ENCODE measurements at regions not wholly inside any gene's neighbourhood (a gene's known extent, or its start where the extent isn't known, plus 50 kb on each side); places are given as distances from the start of the nearest gene placed in this dataset.

DNA sequence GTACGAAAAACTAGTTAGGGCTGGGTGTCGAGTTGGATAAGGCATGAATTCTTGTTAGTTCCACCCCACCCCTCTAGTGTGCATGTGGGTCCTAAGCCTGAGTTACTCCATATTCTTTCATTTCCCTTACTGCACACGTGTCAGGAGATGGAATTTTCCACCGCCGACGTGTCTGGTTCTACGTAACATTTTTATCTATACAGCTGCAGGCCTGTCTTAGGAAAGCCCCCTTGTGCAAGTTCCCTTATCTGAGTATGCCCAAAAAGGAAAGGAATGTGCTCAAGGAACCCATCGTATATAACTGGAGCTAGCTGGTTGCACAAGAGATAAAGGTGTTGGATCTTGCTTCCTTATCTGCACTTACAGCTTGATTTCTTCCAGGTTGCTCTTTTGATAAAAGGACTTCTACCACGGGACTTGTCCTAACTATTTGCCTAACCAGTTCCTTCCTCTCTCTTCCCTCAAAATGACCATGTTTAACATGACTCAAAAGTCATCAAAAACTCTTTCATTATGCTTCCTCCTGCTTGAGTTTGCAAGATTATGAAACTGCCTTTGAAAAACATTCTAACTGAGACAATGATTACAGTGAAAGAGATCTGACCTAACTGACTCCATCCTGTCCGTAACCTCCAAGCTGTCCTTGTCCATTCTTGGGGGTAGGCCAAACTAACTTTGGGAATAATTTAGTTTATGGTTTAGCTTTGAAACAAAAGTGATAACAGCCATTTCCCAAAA is 181.4 kb downstream of the AKR1D1 start:
- DNase-seq (ENCODE audit: low spot score) = no peak

DNA sequence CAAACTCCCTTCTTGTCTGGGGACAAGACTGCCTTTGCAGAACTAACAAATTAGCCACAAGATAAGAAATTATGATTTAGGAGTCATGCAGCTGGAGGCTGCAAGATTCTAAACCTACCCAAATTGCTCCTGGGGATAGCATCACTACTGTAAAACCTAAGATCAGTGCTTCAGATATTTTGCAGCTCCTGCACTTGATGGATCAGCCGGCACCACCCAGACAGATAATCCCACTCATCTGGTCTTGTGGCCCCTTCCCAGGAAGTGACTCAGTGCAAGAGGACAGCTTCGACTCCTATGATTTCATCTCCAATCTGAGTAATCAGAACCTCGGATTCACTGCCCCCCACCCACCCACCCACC is 181.9 kb downstream of the AKR1D1 start:
- no peak for DNase-seq (ENCODE audit: low spot score)

DNA sequence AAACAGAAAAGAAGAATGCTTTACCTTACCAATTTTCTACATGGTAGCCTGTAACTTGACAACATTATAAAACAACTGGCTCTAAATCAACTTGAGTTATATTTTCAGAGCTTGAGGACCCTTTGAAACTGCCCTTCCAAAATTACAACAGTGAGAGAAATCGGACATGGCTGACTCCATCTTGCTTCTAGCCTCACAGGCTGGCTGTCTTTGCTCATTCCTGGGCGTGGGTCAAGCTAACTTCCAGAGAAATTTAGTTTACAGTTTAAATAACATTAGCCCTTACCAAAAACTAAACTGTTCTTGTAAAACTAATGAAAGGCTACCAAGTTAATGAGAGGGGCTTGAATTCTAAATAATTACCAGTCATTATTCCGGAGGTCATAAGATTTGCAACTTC is 183.4 kb downstream of the AKR1D1 start:
- DNase-seq (ENCODE audit: low spot score) = no peak

DNA sequence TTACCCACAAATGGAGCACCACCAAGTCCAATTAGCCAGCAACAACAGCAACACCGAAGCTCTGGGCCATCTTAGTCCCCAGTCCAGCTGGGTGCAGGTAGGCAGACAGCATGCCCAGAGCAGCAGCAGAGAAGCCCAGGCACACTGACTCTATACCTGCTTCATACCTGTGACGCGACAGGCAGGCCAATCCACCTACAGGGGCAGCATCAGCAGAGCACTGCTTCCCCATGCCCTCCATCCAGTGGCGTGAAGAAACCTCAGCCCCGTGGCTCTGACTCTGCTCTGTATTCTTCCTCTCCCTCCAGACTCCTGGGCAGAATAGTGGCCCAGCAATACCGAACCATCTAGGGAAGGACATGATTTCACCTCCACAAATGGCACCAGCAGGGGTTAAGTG is 191.7 kb downstream of the AKR1D1 start:
- no peak for DNase-seq (ENCODE audit: low spot score)

DNA sequence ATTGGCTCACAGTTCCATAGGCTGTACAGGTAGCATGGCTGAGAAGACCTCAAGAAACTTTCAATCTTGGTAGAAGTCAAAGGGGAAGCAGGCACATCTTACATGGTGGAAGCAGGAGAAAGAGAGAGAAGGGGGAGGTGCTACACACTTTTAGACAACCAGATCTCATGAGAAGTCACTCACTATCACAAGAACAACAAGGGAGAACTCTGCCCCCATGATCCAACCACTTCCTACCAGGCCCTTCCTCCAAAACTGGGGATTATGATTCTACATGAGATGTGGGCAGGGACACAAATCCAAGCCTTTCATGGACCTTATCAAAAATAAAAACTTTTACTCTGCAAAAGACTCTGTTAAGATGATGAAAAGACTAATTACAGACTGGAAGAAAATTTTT is 183.2 kb upstream of the TRIM24 start:
- DNase-seq (ENCODE audit: low spot score) = no peak

DNA sequence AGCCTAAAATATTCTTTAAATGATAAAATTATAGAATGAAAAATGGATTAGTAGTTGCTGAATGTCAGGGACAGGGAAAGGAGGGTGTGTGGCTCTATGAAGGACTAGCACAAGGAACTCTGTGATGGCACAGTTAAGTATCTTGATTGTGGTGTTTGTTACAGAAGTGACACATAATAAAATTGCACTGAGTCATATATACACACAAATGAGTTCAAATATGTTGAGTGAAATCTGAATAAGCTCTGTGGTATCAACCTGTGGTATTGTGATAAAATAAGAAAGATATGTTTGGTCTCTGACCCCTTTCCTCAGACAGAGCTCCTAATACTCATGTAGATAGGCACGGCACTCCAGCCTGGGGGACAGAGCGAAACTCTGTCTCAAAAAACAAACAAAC is 181.5 kb upstream of the TRIM24 start:
- no peak for DNase-seq (ENCODE audit: low spot score)

DNA sequence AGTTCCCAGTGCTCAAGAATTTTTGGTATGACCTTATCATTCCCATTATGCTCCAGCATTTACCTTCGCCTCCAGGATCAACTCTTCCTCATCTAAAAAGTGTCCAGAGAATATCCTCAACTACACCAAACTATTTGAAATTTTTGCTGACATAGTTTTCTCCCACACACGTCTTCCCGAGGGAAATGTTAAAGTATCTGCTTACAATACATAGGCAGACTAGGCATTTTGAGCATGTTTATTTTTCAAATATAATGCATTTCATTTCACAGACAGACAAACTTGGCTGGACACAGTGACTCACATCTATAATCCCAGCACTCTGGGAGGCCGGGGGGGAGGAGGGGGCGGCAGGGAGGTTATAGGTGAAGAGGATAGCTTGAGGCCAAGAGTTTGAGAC is 177.1 kb upstream of the TRIM24 start:
- no peak for DNase-seq (ENCODE audit: low spot score)

DNA sequence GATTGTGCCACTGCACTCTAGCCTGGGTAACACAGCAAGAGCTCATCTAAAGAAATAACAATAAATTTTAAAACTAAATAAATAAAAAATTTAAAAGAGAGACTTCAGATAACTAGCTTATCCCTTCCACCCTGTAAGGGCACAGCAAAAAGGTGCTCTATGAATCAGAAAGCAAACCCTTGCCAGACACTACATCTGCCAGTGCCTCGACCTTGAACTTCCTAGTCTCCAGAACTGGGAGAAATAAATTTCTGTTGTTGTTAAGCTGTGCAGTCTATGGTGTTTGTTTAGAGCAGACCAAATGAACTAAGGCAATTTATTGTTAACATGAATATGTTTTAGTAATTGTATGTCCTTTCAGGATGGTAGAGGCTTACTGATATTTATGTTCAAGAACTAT is 174.9 kb upstream of the TRIM24 start:
- no peak for DNase-seq (ENCODE audit: low spot score)

DNA sequence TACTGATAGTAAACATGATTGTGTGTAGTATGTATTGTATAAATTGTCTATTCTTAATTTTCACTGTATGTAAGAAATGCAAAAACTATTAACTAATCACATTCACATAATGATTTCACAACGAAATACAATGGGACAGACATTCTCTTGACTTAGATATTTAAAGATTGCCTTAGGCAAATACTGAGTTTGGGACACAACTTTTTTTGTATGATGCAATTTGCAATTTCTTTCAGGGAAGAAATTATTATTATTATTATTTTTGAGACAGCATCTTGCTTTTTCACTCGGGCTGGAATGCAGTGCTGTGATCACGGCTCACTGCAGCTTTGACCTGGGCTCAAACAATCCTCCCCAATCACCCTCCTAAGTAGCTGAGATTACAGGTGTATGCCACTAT is 173.2 kb upstream of the TRIM24 start:
- no peak for DNase-seq (ENCODE audit: low spot score)

DNA sequence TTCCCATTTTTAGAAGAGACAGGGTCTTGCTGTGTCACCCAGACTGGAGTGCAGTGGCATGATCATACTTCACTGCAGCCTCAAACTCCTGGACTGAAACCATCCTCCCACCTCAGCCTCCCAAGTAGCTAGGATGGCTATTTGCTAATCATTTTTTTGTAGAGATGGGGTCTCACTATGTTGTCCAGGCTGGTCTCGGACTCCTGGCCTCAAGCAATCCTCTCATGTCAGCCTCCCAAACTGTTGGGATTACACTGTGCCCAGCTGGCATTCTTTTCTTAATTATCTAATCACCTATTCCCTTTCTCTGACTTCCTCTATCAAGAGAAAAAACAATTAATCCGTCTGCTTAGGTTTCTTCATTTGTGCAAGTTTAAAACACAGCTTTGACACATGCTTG is 172.5 kb upstream of the TRIM24 start:
- DNase-seq (ENCODE audit: low spot score) = no peak

DNA sequence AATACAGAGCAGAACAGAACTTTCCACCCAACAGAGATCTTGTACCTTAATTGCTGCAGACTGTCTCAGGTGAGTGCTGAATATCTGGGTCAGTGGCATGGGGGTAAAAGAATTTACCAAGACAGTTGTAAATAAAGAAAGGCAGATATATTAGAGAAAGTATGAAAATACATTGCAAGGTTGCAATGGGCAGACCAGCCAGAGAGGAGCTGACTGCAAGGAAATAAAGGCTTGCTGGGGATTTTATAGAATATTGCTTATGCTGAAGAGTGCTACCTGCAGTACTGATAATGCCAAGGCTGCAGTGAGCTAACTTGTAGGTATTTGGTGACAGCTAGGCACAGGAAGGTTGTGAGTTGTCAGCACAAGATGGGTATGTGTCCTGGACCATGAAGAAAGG is 171.0 kb upstream of the TRIM24 start:
- no peak for DNase-seq (ENCODE audit: low spot score)

DNA sequence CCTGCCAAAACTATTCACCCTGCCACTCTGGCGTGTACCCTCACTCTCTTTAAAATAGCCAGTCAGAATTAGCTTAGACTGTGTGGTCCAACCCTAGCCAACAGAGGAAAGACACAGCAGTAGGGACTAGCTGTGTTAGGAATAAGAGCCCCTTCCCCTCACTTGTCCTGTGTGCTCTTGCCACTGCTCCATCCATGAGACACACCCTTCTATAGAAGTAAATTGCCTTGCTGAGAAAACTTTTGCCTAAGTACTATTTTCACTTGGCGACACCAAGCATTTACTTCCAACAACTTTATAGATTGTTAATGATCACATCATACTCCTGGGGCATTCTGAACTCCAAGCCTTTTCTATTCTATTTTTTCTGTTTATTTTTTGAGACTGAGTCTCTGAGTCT is 170.2 kb upstream of the TRIM24 start:
- no peak for DNase-seq (ENCODE audit: low spot score)

DNA sequence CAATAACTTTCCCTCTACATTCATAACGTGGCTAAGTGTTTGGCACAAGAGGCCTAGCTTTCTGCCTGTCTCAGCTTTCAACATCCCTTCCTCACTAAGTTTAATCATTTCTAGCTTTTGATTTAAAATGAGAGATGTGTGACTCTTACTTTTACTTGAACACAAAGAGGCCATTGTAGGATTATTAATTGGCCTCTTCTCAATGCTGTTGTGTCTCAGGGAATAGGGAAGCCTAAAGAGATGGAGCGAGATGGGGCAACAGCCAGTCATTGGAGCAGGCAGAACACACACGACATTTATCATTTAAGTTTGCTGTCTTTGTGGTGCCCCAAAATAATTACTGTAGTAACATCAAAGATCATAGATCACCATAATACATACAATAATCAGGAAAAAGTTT is 167.1 kb upstream of the TRIM24 start:
- no peak for DNase-seq (ENCODE audit: low spot score)

DNA sequence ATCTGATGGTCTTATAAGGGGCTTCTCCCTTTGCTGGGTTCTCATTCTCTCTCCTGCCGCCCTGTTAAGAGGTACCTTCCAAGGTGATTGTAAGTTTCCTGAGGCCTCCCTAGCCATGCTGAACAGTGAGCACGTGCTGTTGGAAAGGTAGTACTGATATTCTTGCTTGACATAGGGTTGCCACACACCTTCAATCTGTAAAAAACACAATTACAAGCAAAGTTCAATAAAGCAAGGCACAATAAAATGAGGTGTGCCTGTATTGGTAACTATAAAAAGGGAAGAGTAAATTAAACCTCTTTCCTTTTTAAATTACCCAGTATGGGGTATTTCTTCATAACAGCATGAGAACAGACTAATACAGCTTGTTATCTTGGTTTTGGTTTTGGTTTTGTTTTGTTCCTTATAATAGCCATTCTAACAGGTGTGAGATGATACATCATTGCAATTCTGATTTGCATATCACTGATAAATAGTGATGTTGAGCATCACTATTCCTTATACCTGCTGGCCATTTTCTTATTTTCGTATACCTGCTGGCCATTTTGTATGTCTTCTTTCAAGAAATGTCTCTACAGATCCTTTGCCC is 164.9 kb upstream of the TRIM24 start:
- no peak for DNase-seq (ENCODE audit: low spot score)

DNA sequence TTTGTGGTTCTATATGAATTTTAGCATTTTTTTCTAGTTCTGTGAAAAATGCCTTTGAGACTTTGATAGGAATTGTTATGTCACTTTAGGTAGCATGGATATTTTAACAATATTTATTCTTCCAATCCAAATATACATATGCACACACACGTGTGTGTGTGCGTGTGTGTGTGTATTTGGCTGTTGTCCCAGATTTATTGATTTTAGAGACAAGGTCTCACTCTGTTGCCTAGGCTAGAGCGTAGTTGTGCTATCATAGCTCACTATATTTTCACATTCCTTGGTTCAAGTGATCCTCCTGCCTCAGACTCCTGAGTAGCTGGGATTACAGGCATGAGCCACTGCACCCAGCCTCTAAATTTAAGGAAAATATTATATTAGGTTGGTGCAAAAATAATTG is 162.5 kb upstream of the TRIM24 start:
- DNase-seq (ENCODE audit: low spot score) = no peak

DNA sequence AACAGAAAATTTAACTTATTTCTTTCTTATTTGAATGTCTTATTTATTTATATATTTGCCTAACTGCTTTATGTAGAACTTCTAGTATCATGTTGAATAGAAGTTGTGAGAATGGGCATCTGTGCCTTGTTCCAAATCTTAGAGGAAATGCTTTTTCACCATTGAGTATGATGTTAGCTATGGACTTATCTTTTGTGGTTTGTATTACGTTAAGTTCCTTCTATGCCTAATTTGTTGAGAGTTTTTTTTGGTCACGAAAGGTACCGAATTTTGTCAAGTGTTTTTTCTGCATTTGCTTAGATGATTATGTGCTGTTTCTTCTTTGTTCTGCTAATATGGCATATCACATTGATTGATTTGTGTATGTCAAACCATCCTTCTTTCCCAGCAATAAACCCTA is 161.0 kb upstream of the TRIM24 start:
- no peak for DNase-seq (ENCODE audit: low spot score)

DNA sequence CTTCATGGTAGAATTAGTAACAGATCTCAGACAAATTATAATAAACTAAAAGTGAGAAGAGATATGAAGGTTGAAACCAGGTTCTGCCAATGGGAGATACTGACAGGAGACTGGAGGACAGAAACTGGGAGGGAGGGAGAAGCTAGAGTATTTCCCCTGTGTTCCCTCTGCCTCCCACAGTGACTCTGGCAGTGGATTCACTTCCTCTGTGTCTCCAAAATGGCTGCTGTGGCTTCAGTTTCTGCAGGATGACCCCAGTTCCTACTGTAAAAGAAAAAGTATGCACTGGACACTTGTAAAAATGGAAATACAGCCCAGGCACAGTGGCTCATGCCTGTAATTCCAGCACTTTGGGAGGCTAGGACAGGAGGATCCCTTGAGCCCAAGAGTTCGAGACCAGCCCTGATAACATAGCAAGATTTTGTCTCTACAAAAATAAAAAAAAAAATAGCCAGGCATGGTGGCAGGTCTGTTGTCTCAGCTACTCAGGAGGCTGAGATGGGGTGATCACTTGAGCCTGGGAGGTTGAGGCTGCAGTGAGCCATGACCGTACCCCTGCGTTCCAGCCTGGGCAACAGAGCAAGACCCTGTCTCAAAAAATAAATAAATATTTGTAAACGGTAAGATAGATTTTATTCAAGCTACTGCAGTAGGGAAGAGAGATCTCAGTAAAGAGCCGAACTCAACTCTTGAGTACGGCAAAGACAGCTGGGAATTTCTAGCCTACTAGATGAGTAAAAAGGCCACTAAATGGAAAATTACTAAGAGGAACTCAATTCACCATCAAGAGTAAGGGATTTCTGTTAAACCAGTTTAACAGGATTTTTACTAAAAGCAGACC is 156.6 kb upstream of the TRIM24 start:
- DNase-seq (ENCODE audit: low spot score) = no peak

DNA sequence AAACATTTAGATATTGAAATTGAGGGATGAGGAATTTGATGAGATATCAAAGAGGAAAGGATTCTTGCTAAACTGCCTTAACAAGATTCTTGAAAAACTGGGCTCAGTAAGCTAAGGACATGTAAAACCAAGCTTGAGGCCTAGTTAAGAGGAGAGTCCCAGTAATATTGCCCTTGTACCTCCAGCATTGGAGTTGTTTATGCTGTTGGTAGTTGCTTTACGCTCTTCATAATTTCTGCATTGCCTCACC is 156.1 kb upstream of the TRIM24 start:
- DNase-seq (ENCODE audit: low spot score) = no peak

DNA sequence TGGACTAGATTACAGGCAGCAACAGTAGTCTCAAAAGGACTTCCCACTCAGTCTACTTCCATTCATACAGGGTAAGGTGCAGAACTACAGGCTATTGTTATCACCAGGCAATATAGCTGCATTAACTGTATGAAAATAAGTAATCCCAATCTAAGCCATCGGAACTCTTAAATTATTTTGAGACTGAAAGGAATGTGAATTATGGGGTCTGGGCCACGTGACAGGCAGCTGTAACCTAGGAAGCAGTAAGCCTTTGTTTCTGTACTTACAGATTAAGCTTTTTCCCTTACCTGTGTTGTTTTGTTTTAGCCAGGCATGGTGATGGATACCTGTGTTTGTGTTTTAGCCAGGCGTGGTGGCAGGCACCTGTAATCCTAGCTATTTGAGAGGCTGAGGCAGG is 152.4 kb upstream of the TRIM24 start:
- DNase-seq (ENCODE audit: low spot score) = no peak

DNA sequence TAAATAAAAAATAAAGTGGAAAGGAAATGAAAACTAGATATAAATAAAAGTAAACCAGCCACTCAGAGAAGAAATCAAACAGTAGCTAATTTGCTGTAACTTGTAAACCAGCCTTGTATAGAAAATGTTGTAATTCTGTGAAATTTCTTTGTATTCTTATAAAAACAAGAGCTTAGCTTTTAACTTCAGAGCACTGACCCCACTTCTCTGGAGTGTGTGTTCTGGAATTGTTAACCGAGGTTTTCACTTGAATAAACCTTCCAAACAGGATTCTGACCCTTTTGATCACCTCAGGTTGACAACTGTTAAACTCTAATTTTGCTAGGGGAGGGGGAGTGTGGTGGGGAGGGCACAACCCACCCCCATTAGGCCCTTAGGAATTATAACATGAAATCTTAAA is 151.9 kb upstream of the TRIM24 start:
- no peak for DNase-seq (ENCODE audit: low spot score)

DNA sequence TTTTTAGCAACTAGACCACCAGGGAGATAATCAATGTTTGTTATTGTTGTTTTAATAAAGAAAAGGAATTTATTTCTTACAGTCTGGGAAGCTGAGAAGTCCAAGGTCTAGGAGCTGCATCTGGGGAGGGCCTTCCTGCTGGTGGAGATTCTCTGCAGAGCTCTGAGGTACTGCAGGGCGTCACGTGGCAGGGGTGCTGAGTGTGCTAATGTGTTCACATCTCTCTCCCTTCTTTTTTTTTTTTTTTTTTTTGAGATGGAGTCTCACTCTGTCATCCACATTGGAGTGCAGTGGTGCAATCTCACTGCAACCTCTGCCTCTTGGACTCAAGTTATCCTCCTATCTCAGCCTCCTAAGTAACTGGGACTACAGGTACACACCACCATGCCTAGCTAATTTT is 150.9 kb upstream of the TRIM24 start:
- no peak for DNase-seq (ENCODE audit: low spot score)

DNA sequence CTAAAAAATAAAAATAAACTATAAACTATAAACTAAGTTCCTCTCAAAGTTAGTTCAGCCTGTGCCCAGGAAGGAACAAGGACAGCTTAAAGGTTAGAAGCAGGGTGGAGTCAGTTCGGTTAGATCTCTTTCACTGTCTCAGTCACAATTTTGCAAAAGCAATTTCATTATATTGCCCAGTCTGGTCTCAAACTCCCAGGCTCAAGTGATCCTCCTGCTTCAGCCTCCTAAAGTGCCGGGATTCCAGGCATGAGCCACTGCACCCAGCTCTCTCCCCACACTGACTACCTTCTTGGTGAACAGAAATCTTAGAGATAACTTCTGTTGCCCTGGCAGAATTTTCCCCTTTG is 146.3 kb upstream of the TRIM24 start:
- no peak for DNase-seq (ENCODE audit: low spot score)

DNA sequence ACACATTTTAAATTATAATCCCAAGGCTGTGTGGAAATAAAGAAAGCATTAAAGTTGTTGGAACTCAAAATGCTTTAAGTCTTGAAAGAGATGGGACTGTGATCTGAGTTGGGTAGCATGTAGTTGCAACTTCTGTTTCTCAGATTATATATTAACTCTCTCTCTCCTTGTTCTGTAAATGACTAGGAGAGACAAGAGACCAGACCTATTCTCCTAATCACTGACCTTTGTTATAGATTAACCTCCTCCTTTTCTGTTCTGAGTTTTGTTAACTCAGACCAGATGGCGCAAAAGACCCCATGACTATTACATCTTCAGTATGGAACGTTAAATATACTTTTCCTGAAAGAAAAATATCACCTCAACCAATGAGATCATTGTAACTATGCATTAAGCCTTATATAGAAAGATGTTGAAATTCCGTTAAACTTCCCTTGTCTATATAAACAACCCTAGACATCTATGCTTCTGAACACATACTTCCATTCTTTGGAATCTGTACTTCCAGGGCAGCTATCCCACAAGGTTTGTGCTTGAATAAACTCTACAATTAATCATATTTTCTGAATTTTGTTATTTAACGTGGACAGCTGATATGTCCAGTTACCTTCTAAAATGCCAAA is 143.5 kb upstream of the TRIM24 start:
- no peak for DNase-seq (ENCODE audit: low spot score)
